Naive thymus-derived CD8-positive, alpha-beta T cell (primary cell): ENCODE measurements at regions not wholly inside any gene's neighbourhood (a gene's known extent, or its start where the extent isn't known, plus 50 kb on each side); places are given as distances from the start of the nearest gene placed in this dataset.

ENCODE experiments used
- ATAC-seq, 2 donors: fragments of 150-1000 bp; cut with Tn5 transposase in 1 of 2; sonication (Bioruptor Pico), chemical (Tn5 transposase) in 1 of 2; 1 replicate in 1 of 2; 2 replicates in 1 of 2; pipeline ENCODE4 v1.10.0; 2021; ENCODE audit warnings: mild to moderate bottlenecking in 2 of 2, moderate library complexity in 2 of 2
- POLR2A ChIA-PET: fragments of 350-600 bp; sonication (Branson Sonifier 250); formaldehyde crosslinking; loops from one replicate; lab custom pipeline; 2021; ENCODE audit warnings: antibody characterized with exemption; lab: Charles Lee
- DNase-seq, 10 donors: peaks; one replicate each; pipeline versions ENCODE4 v3.0.0 to v3.0.0-alpha.2; 2020 to 2022
- H3K27ac Mint-ChIP-seq, 10 donors: one replicate each; pipeline ENCODE4 v1.8.0; 2020 to 2022; ENCODE audit warnings: mild to moderate bottlenecking in 10 of 10, mixed read lengths in 10 of 10, moderate library complexity in 4 of 10, inconsistent platforms in 1 of 10
- H3K27me3 Mint-ChIP-seq, 5 donors: one replicate each; pipeline ENCODE4 v1.8.0; 2021 to 2022; ENCODE audit warnings: mixed read lengths in 5 of 5
- H3K36me3 Mint-ChIP-seq, 3 donors: one replicate each; pipeline ENCODE4 v1.8.0; 2020 to 2022; ENCODE audit warnings: mixed read lengths in 3 of 3, mild to moderate bottlenecking in 2 of 3, inconsistent platforms in 1 of 3
- H3K4me1 Mint-ChIP-seq, 4 donors: one replicate each; pipeline ENCODE4 v1.8.0; 2021 to 2022; ENCODE audit warnings: mixed read lengths in 4 of 4
- H3K4me3 Mint-ChIP-seq, 10 donors: one replicate each; pipeline ENCODE4 v1.8.0; 2020 to 2022; ENCODE audit warnings: mild to moderate bottlenecking in 10 of 10, mixed read lengths in 10 of 10, moderate library complexity in 6 of 10, inconsistent platforms in 1 of 10
- H3K9me3 Mint-ChIP-seq, 9 donors: one replicate each; pipeline ENCODE4 v1.8.0; 2020 to 2022; ENCODE audit warnings: mixed read lengths in 9 of 9, mild to moderate bottlenecking in 3 of 9, inconsistent platforms in 1 of 9, moderate library complexity in 1 of 9

DNA sequence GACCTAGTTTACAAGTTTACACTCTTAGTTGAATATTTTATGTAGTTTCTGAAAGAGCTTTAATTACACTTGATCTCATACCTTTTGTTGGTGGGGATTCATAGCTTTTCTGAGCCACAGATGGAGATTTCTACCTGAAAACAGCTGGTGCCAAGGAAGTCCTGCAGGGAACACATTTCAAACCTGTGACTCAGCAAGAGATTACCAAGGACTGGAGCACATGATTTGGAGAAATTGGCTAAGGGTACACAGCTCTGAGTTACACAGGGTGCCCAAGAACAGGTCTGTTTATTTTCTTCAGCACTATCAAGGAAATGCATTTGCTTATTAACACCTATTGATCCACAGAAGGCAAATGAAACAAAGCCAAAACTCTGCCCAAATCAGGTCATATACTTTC, 691.5 kb downstream of the KCTD8 start:
- Mint-ChIP-seq H3K27ac (no peak overlapping the region), H3K4me1 (no peaks in the 10 kb centered on the region)
- POLR2A ChIA-PET: no interaction called here

DNA sequence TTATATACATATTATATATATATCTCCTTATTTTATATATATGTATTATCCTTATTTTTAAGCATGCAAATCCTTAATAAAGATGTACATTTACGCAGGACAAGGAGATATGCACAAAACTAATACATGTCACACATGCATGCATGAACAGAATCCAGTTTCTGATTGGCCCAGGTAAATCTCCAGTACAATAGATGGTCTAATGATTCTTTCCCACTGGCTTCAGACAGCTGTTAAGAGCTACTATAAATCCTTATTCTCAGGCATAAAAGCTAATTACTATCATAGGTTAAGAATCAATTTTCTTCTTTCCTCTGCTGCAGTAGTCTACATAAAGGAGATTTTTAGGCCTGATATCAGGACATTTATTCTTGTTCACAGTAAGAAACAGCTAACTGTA, 689.8 kb downstream of the KCTD8 start:
- no peaks in the 10 kb centered on the region for H3K36me3 Mint-ChIP-seq
- ATAC-seq (no peak), DNase-seq (no peak)
- peaks cover 0 to 11% (median 2%) of the 10 kb centered on the region in 9 donors for H3K9me3 Mint-ChIP-seq
- POLR2A ChIA-PET: no interaction called here
- no peak overlapping the region for H3K4me3 Mint-ChIP-seq
- H3K4me1 Mint-ChIP-seq: no peaks in the 10 kb centered on the region
- H3K27ac Mint-ChIP-seq: no peak overlapping the region
- H3K27me3 Mint-ChIP-seq: no peaks in the 10 kb centered on the region

More for the DNA sequence above, 691.5 kb downstream of the KCTD8 start:
- Mint-ChIP-seq H3K27me3 (no peaks in the 10 kb centered on the region), H3K36me3 (no peaks in the 10 kb centered on the region), H3K9me3 (peaks cover 0 to 13% (median 4%) of the 10 kb centered on the region in 9 donors), H3K4me3 (no peak overlapping the region)
- DNase-seq (no peak), ATAC-seq (no peak)

DNA sequence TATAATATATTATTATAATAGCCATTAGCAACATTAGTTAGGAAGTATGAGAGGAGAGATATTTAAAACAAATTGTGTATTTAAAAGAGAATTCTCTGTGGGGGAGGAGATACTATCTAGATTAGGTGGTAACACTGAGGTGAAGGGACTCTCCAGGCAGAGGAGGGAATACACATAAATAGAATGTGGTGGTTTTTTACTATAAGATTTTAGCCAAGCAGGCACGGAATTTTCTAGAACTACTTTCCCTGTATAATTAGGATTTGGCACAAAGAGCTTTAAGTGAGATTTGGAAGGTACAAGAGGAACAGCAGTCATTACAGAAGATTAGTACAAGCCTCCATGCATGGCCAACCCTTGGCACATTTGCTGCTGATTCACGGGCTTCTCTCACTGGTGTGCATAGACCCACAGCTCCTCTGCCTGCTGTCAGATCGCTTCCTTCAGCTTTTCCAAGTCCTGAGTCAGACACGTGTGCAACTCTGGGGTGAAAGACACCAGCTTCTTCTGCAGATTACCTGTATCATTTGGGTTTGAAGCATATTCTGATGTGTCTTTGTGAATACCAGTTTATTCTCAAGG, 685.5 kb downstream of the KCTD8 start:
- ATAC-seq: no peak
- no peak overlapping the region for H3K4me3 Mint-ChIP-seq
- peaks cover 0 to 11% (median 3%) of the 10 kb centered on the region in 9 donors for H3K9me3 Mint-ChIP-seq
- no peaks in the 10 kb centered on the region for H3K4me1 Mint-ChIP-seq
- POLR2A ChIA-PET: no interaction called here
- no peak for DNase-seq
- no peak overlapping the region for H3K27ac Mint-ChIP-seq
- no peaks in the 10 kb centered on the region for H3K27me3 Mint-ChIP-seq
- no peaks in the 10 kb centered on the region for H3K36me3 Mint-ChIP-seq

- no peak for ATAC-seq
- Mint-ChIP-seq H3K27ac (no peak overlapping the region), H3K27me3 (no peaks in the 10 kb centered on the region), H3K36me3 (no peaks in the 10 kb centered on the region), H3K9me3 (peaks cover 0 to 12% (median 3%) of the 10 kb centered on the region in 9 donors), H3K4me3 (no peak overlapping the region), H3K4me1 (no peaks in the 10 kb centered on the region)
- DNase-seq: no peak
- POLR2A ChIA-PET: no interaction called here
These were observed 683.1 kb downstream of the KCTD8 start for GRCh38 chr4:43765514-43765913.

- no peak for ATAC-seq
- Mint-ChIP-seq H3K4me3 (no peak overlapping the region), H3K27me3 (no peaks in the 10 kb centered on the region)
These were observed 682.0 kb downstream of the KCTD8 start for GRCh38 chr4:43766648-43767047.

GRCh38 chr4:43776371-43776770, 672.2 kb downstream of the KCTD8 start:
- Mint-ChIP-seq H3K4me1 (no peaks in the 10 kb centered on the region), H3K9me3 (peaks cover 0 to 13% (median 3%) of the 10 kb centered on the region in 9 donors), H3K4me3 (no peak overlapping the region), H3K27ac (no peak overlapping the region), H3K36me3 (no peaks in the 10 kb centered on the region), H3K27me3 (no peaks in the 10 kb centered on the region)
- DNase-seq: no peak
- no peak for ATAC-seq
- POLR2A ChIA-PET: no interaction called here

More at GRCh38 chr4:43766648-43767047, 682.0 kb downstream of the KCTD8 start:
- POLR2A ChIA-PET: no interaction called here
- H3K4me1 Mint-ChIP-seq: no peaks in the 10 kb centered on the region
- H3K27ac Mint-ChIP-seq: no peak overlapping the region
- no peak for DNase-seq
- H3K9me3 Mint-ChIP-seq: peaks cover 0 to 12% (median 4%) of the 10 kb centered on the region in 9 donors
- no peaks in the 10 kb centered on the region for H3K36me3 Mint-ChIP-seq

DNA sequence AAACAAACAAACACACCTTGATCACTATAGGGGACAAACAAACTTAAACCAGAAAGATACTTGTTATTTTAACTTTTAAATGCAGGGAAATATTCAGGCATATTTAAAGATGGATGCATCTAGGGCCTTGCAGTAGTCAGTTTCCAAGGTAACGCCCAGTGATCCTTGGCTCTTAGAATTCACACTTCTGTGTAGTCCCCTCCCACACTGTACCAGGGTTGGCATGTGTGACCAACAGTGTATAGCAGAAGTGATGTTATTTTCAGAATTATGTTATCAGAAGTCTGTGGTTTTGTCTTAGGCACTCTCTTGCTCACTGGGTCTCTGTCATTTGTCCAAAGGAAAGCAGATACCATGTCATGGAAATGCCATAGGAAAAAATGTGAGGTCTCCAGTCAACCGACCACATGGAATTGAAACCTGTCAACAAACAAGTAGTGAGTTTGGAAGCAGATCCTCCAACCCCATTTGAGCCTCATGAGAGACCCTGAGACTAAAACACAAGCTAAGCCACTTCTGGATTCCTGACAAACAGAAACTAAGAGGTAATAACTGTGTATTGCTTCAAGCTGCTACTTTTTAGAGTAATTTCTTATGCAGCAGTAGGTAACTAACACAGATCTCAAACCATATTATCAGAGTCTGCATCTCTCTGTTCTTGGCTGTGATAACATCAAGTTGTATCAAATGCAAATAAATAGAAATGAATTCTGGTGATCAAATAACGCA, 670.3 kb downstream of the KCTD8 start:
- Mint-ChIP-seq H3K36me3 (no peaks in the 10 kb centered on the region), H3K27ac (no peak overlapping the region), H3K4me3 (no peak overlapping the region), H3K27me3 (no peaks in the 10 kb centered on the region), H3K9me3 (peaks cover 0 to 7% (median 0%) of the 10 kb centered on the region in 9 donors), H3K4me1 (no peaks in the 10 kb centered on the region)
- POLR2A ChIA-PET: no interaction called here
- DNase-seq: no peak
- ATAC-seq: no peak

- H3K27me3 Mint-ChIP-seq: no peaks in the 10 kb centered on the region
- no peaks in the 10 kb centered on the region for H3K36me3 Mint-ChIP-seq
- H3K9me3 Mint-ChIP-seq: peaks cover 0 to 8% (median 0%) of the 10 kb centered on the region in 9 donors
- no peak overlapping the region for H3K4me3 Mint-ChIP-seq
- H3K4me1 Mint-ChIP-seq: no peaks in the 10 kb centered on the region
- H3K27ac Mint-ChIP-seq: no peak overlapping the region
- ATAC-seq (no peak), DNase-seq (no peak)
- POLR2A ChIA-PET: no interaction called here
These were observed 667.5 kb downstream of the KCTD8 start for GRCh38 chr4:43781125-43781524.

DNA sequence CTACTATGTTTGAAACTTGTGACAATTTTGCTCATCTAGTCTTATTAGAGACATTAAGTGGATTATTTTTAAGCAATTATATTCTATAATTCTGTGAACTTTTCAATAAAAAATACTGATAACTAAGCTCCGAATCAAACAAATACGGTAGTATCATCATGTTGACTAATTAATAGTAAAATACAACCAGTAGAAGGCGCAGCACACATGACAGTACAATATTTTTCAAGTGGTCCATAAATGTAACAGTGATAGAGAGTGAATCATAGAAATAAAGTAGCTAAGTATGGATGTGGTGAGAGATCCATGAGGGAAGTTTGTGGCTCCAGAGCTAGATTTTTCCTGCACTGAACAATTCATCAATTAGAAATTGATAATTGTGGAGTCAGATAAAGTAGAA, 666.2 kb downstream of the KCTD8 start:
- POLR2A ChIA-PET: no interaction called here
- Mint-ChIP-seq H3K27ac (no peak overlapping the region), H3K36me3 (no peaks in the 10 kb centered on the region), H3K4me3 (no peak overlapping the region), H3K27me3 (no peaks in the 10 kb centered on the region), H3K9me3 (peaks cover 0 to 14% (median 6%) of the 10 kb centered on the region in 9 donors), H3K4me1 (no peaks in the 10 kb centered on the region)
- ATAC-seq (no peak), DNase-seq (no peak)

GRCh38 chr4:43816116-43816515, 632.5 kb downstream of the KCTD8 start:
- ATAC-seq (no peak), DNase-seq (no peak)
- Mint-ChIP-seq H3K9me3 (peaks cover 6 to 32% (median 24%) of the 10 kb centered on the region in 9 donors), H3K4me3 (no peak overlapping the region), H3K4me1 (no peaks in the 10 kb centered on the region), H3K36me3 (peaks cover 0 to 1% (median 0%) of the 10 kb centered on the region in 3 donors), H3K27ac (no peak overlapping the region), H3K27me3 (no peaks in the 10 kb centered on the region)
- POLR2A ChIA-PET: no interaction called here

- H3K36me3 Mint-ChIP-seq: peaks cover 0 to 18% (median 1%) of the 10 kb centered on the region in 3 donors
- H3K4me1 Mint-ChIP-seq: no peaks in the 10 kb centered on the region
- peaks cover 5 to 37% (median 22%) of the 10 kb centered on the region in 9 donors for H3K9me3 Mint-ChIP-seq
- no peak overlapping the region for H3K27ac Mint-ChIP-seq
- ATAC-seq (no peak), DNase-seq (no peak)
- H3K4me3 Mint-ChIP-seq: no peak overlapping the region
- POLR2A ChIA-PET: no interaction called here
- no peaks in the 10 kb centered on the region for H3K27me3 Mint-ChIP-seq
These were observed 626.0 kb downstream of the KCTD8 start for GRCh38 chr4:43822621-43823020.

DNA sequence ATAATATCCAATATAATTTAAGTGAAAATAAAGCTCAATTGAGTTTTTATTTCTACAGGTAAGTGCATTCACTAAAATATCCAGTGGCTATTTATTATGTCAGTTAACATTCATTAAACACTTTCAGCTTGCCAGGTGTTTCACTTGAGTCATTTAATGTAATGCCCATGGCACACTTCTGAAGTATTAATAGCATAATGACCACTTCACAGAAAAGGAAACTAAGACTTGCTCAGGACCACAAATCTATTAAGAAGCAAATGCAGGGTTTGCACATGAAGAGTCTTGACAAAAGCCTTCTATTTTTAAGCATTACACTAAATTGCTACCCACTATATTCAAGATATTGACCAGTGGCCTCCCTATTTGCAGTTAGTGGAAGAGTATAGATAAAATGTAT, 612.7 kb downstream of the KCTD8 start:
- no peak overlapping the region for H3K4me3 Mint-ChIP-seq
- H3K9me3 Mint-ChIP-seq: peaks cover 0 to 17% (median 6%) of the 10 kb centered on the region in 9 donors
- ATAC-seq (no peak), DNase-seq (no peak)
- no peaks in the 10 kb centered on the region for H3K36me3 Mint-ChIP-seq
- no peak overlapping the region for H3K27ac Mint-ChIP-seq
- POLR2A ChIA-PET: no interaction called here
- H3K4me1 Mint-ChIP-seq: no peaks in the 10 kb centered on the region
- H3K27me3 Mint-ChIP-seq: no peaks in the 10 kb centered on the region

- DNase-seq: no peak
- peaks cover 0 to 14% (median 5%) of the 10 kb centered on the region in 9 donors for H3K9me3 Mint-ChIP-seq
- H3K27ac Mint-ChIP-seq: no peak overlapping the region
- no peaks in the 10 kb centered on the region for H3K27me3 Mint-ChIP-seq
- H3K4me1 Mint-ChIP-seq: no peaks in the 10 kb centered on the region
- ATAC-seq: no peak
- H3K36me3 Mint-ChIP-seq: no peaks in the 10 kb centered on the region
- POLR2A ChIA-PET: no interaction called here
- no peak overlapping the region for H3K4me3 Mint-ChIP-seq
These were observed 611.4 kb downstream of the KCTD8 start for GRCh38 chr4:43837171-43837570.
